Calu3 (cell line): ENCODE measurements at regions not wholly inside any gene's neighbourhood (a gene's known extent, or its start where the extent isn't known, plus 50 kb on each side); places are given as distances from the start of the nearest gene placed in this dataset.
"Not testable (repeated sequence)": the region's sequence is repeated elsewhere in the genome, so short reads cannot be mapped to it uniquely, and the experiment has no call there.

Experiments
- BruUV-seq: library from RNA; stranded (reverse); fragments of 400-500 nt; replicated peaks from 2 replicates; lab custom pipeline; 2021; lab: Mats Ljungman, UMichigan
- CTCF ChIA-PET: fragments of 300-600 bp; sonication (Branson Sonifier 250); formaldehyde crosslinking; loops from one replicate; lab custom pipeline; 2022; ENCODE audit warnings: antibody characterized with exemption; lab: Charles Lee
- DNase-seq: peaks from one replicate; pipeline ENCODE4 v3.0.0; 2022
- H3K27ac Mint-ChIP-seq: one replicate; pipeline ENCODE4 v1.8.0; 2022; ENCODE audit warnings: mixed read lengths; ENCODE audit not compliant: unreplicated experiment
- H3K27me3 Mint-ChIP-seq: one replicate; pipeline ENCODE4 v1.8.0; 2022; ENCODE audit warnings: mixed read lengths; ENCODE audit not compliant: unreplicated experiment
- H3K36me3 Mint-ChIP-seq: one replicate; pipeline ENCODE4 v1.8.0; 2022; ENCODE audit warnings: mild to moderate bottlenecking, moderate library complexity, mixed read lengths; ENCODE audit not compliant: insufficient read depth, unreplicated experiment
- H3K4me1 Mint-ChIP-seq: one replicate; pipeline ENCODE4 v1.8.0; 2022; ENCODE audit warnings: mild to moderate bottlenecking, low read depth, mixed read lengths; ENCODE audit not compliant: unreplicated experiment
- H3K4me3 Mint-ChIP-seq: one replicate; pipeline ENCODE4 v1.8.0; 2022; ENCODE audit warnings: mild to moderate bottlenecking, low read depth, moderate library complexity, mixed read lengths; ENCODE audit not compliant: unreplicated experiment
- H3K9me3 Mint-ChIP-seq: one replicate; pipeline ENCODE4 v1.8.0; 2022; ENCODE audit warnings: low read depth, mixed read lengths; ENCODE audit not compliant: unreplicated experiment
- CTCF ChIP-seq: fragments of 200-600 bp; IDR thresholded peaks from one replicate; pipeline ENCODE4 v1.8.0; 2022; ENCODE audit warnings: antibody characterized with exemption; ENCODE audit not compliant: unreplicated experiment
- intact Hi-C: fragments of 100-400 bp; cut with micrococcal nuclease; formaldehyde crosslinking; loops from one replicate; pipeline ENCODE4 v1.10.0; 2022; ENCODE audit not compliant: unreplicated experiment

DNA sequence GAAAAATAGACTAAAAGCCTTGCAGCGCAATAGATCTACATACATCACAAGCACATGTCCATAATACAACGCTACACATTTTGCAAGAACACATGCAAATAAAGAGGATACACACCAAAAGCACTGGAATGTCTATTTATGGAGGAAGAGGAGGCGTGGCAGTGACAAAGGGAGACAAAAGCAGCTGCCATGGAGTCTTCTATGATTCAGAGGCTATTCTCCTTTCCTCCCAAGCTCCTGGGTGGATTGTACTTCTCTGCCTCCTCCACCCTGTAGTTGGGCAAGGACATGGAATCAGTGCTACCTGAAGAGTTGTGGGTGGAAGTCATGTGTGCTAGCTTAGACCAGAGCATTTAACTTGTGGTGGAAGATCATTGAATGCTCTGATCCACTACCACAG, 57.9 kb upstream of the ABHD2 start:
- BruUV-seq = no TSS peak
- H3K4me3 Mint-ChIP-seq = no peak overlapping the region
- no peaks in the 10 kb centered on the region for H3K4me1 Mint-ChIP-seq
- H3K9me3 Mint-ChIP-seq = peaks cover 3% of the 10 kb centered on the region
- intact Hi-C loops = no loop called here
- CTCF ChIA-PET = no interaction called here
- TF ChIP-seq CTCF = no peak
- no peaks in the 10 kb centered on the region for H3K36me3 Mint-ChIP-seq
- peaks cover 7% of the 10 kb centered on the region for H3K27me3 Mint-ChIP-seq
- no peak for DNase-seq
- H3K27ac Mint-ChIP-seq = no peak overlapping the region

GRCh38 chr15:89031637-89032285, 56.5 kb upstream of the ABHD2 start:
- H3K27ac Mint-ChIP-seq, H3K4me3 Mint-ChIP-seq, intact Hi-C loops, H3K36me3 Mint-ChIP-seq, H3K9me3 Mint-ChIP-seq, DNase-seq, BruUV-seq, H3K4me1 Mint-ChIP-seq: not testable (repeated sequence)
- CTCF ChIA-PET = interaction anchor here (0.8 to 1.7 kb wide), 2 partner anchors 11 to 199 kb away, joined by 3 to 4 read pairs; no protein-coding TSS in a partner anchor
- H3K27me3 Mint-ChIP-seq = peaks cover 21% of the 10 kb centered on the region

- TF ChIP-seq CTCF = peak; percentile 18
- Mint-ChIP-seq H3K27me3 (peaks cover 47% of the 10 kb centered on the region), H3K36me3 (peaks cover 4% of the 10 kb centered on the region), H3K4me1 (no peaks in the 10 kb centered on the region), H3K9me3 (peaks cover 3% of the 10 kb centered on the region), H3K4me3 (no peak overlapping the region), H3K27ac (no peak overlapping the region)
- no peak for DNase-seq
- BruUV-seq = no TSS peak
- intact Hi-C loops = loop anchor here (1.0 kb wide), 1 partner anchor 143 kb away; no protein-coding TSS in a partner anchor
- CTCF ChIA-PET = interaction anchor here (0.6 to 1.1 kb wide), 4 partner anchors 82 to 187 kb away, joined by 3 to 9 read pairs (median 6); partner anchors contain the start of gene RLBP1
Measured at GRCh38 chr15:89034305-89034704, 54.0 kb upstream of the ABHD2 start.

DNA sequence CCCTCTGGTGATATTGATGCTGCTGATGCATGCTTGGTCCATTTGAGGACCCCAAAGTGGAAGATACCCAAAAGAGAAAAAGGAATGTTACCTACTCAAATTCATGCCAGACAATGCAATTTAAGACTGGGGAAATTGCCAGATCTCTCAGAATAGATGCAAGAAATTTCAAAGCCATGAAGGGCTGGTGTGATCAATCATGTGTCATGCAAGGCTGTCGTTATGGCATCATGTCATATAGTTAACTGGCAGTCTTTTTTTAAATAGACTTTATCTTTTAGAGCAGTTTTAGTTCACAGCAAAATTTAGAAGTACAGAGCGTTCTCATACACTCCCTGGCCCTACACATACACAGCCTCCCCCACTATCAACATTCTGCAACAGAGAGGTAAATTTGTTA, 53.1 kb upstream of the ABHD2 start:
- intact Hi-C loops = no loop called here
- no peak for TF ChIP-seq CTCF
- H3K27me3 Mint-ChIP-seq = peaks cover 51% of the 10 kb centered on the region
- no peak overlapping the region for H3K4me3 Mint-ChIP-seq
- H3K4me1 Mint-ChIP-seq = peaks cover under 1% of the 10 kb centered on the region
- H3K36me3 Mint-ChIP-seq = peaks cover 4% of the 10 kb centered on the region
- H3K27ac Mint-ChIP-seq = no peak overlapping the region
- peaks cover 5% of the 10 kb centered on the region for H3K9me3 Mint-ChIP-seq
- CTCF ChIA-PET = no interaction called here
- no peak for DNase-seq
- no TSS peak for BruUV-seq

GRCh38 chr15:89035658-89036057, 52.6 kb upstream of the ABHD2 start:
- no peak overlapping the region for H3K4me3 Mint-ChIP-seq
- peaks cover 47% of the 10 kb centered on the region for H3K27me3 Mint-ChIP-seq
- no peak for DNase-seq
- peaks cover 5% of the 10 kb centered on the region for H3K9me3 Mint-ChIP-seq
- intact Hi-C loops = no loop called here
- peaks cover 4% of the 10 kb centered on the region for H3K36me3 Mint-ChIP-seq
- CTCF ChIA-PET = no interaction called here
- peaks cover 5% of the 10 kb centered on the region for H3K4me1 Mint-ChIP-seq
- TF ChIP-seq CTCF = no peak
- no peak overlapping the region for H3K27ac Mint-ChIP-seq
- BruUV-seq = no TSS peak
